Heart left ventricle (tissue), 16 donors: ENCODE measurements at regions not wholly inside any gene's neighbourhood (a gene's known extent, or its start where the extent isn't known, plus 50 kb on each side); places are given as distances from the start of the nearest gene placed in this dataset.

ENCODE experiments used
- ATAC-seq, 4 donors: fragments of 200-7000 bp; cut with Tn5 transposase; one replicate each; pipeline ENCODE4 v1.9.1; 2020 to 2022; ENCODE audit warnings: moderate library complexity in 4 of 4, mild to moderate bottlenecking in 3 of 4, moderate number of reproducible peaks in 1 of 4
- DNase-seq, 5 donors: peaks; one replicate each; pipeline ENCODE4 v3.0.0-alpha.2; 2020
- H3K27ac ChIP-seq, 12 donors: fragments of 200-600 bp; sonication (generic) in 4 of 12; one replicate each; pipeline versions ENCODE4 v1.5.0 to v1.8.0; 2016 to 2022; ENCODE audit warnings: mild to moderate bottlenecking in 2 of 12
- H3K27me3 ChIP-seq, 9 donors: fragments of 200-600 bp; sonication (generic) in 2 of 9; one replicate each; pipeline versions ENCODE4 v1.5.1 to v1.8.0; 2016 to 2022; ENCODE audit warnings: mild to moderate bottlenecking in 3 of 9
- H3K36me3 ChIP-seq, 9 donors: fragments of 200-600 bp; sonication (generic) in 2 of 9; one replicate each; pipeline versions ENCODE4 v1.5.0 to v1.8.0; 2018 to 2022; ENCODE audit warnings: mild to moderate bottlenecking in 2 of 9
- H3K4me1 ChIP-seq, 12 donors: fragments of 200-600 bp; sonication (generic) in 4 of 12; one replicate each; pipeline versions ENCODE4 v1.5.0 to v1.8.0; 2016 to 2022; ENCODE audit warnings: mild to moderate bottlenecking in 3 of 12
- H3K4me3 ChIP-seq, 12 donors: fragments of 200-600 bp; sonication (generic) in 4 of 12; one replicate each; pipeline versions ENCODE4 v1.5.0 to v1.8.0; 2017 to 2022; ENCODE audit warnings: mild to moderate bottlenecking in 9 of 12, moderate library complexity in 4 of 12
- H3K9me3 ChIP-seq, 12 donors: fragments of 200-600 bp; sonication (generic) in 4 of 12; one replicate each; pipeline versions ENCODE4 v1.5.0 to v1.8.0; 2016 to 2022; ENCODE audit warnings: mild to moderate bottlenecking in 1 of 12
- CTCF ChIP-seq, 12 donors: fragments of 200-600 bp; sonication (generic) in 4 of 12; IDR thresholded peaks; one replicate each; pipeline versions ENCODE4 v1.5.0 to v1.8.0; 2018 to 2022; ENCODE audit warnings: antibody characterized with exemption in 12 of 12, mild to moderate bottlenecking in 5 of 12
- POLR2A ChIP-seq, 2 donors: fragments of 450-650 bp; IDR thresholded peaks; one replicate each; pipeline ENCODE4 v1.6.1; 2017; ENCODE audit warnings: antibody characterized with exemption in 2 of 2, mild to moderate bottlenecking in 2 of 2, moderate library complexity in 2 of 2
- WGBS, 4 donors: extraction: QIAGEN DNeasy Blood & Tissue Kit in 2 of 4; methylation state at CpG; one replicate each; pipeline versions ENCODE4 v1.1.5 to v1.1.7; 2013 to 2018; 5-methylcytosine and 5-hydroxymethylcytosine counted together
- intact Hi-C, 10 donors: fragments of 100-400 bp; cut with DNase I; formaldehyde crosslinking; loops; one replicate each; pipeline versions ENCODE4 v1.11.1 to v1.14.2; 2022
- donor health status: ischemic (EF 13 %, LVEDD 7.1; RV severe dilation, severe dysfunction).
- donor health status: healthy with polysubstance abuse.
- donor health status: DM: no; HTN: yes; CAD: no.
- donor health status: DM: no; HTN: no; CAD: no.
- donor health status: ischemic (EF 25% LVEDD 6.9; RV normal size, moderate dysfunction).
- donor health status: ischemic (EF 25% LVEDD 5.7; RV mildly dilated, moderate dysfunction).
- donor health status: healthy.
- donor health status: DM: yes; HTN: yes; CAD: no.
- donor health status: ischemic (EF 35%, LVEDD 5.7; RV mildly dilated, moderate dysfunction).
- donor health status: nonischemic (EF 11% LVEDD 7.7; RV severe dilation, severe dysfunction).
- donor health status: DM: yes; HTN: yes; CAD: no.
- donor health status: PGD.
- donor health status: ischemic (EF 29% LVEDD 5.4; RV normal size, mild dysfunction).
- donor health status: nonischemic (EF 23%, LVEDD 6.1; RV moderate dilation, normal function).

GRCh38 chr9:2344436-2344835 lies 277.2 kb upstream of the VLDLR start:
- Histone ChIP-seq H3K4me1 (peaks cover 0 to 4% (median 0%) of the 10 kb centered on the region in 12 donors), H3K36me3 (no peaks in the 10 kb centered on the region), H3K27me3 (no peaks in the 10 kb centered on the region), H3K9me3 (peaks cover 0 to 25% (median 0%) of the 10 kb centered on the region in 12 donors), H3K4me3 (no peak overlapping the region), H3K27ac (no peak overlapping the region)
- ATAC-seq (no peak), DNase-seq (no peak)
- 93 to 98% (median 96%) methylated on average over 2 of the region's 2 CpGs for WGBS, 4 donors
- TF ChIP-seq CTCF (IDR thresholded peaks at IDR 0.05) (no peak), POLR2A (IDR thresholded peaks at IDR 0.05) (no peak)
- intact Hi-C loops, result loop anchor here in 1 of 10 donors (10.0 kb wide), 1 partner anchor 250 kb away; no protein-coding TSS in a partner anchor

- H3K36me3 ChIP-seq, result no peaks in the 10 kb centered on the region
Observed at GRCh38 chr9:2345013-2345412, 276.6 kb upstream of the VLDLR start.

DNA sequence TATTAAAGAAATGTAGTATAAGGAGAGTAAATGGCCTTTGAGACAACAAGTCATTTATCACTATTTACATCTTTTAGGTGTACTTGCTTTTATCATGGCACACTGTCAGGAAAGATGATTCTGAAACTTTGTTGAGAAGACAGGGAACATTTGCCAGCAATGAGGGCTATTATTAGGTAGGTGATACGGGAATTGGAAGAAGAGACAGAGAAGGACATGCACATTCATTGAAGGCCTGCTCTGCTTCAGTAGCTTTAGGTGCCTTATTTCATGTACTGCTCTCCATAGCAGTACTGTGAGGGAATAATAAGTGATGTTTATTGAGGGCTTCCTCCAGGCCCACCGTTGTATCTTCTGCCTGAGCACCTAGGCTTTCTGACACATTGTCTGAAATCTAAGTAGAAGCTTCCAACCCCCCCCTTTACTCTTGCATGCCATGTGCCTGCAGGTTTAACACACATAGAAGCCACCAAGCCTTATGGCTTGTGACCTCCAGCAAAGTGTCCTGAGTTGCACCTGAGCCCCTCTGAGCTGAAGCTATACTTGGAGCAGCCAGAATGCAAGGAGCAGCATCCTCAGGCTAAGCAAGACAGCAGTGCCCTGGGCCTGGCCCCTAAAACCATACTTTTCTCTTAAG lies 275.2 kb upstream of the VLDLR start:
- Histone ChIP-seq H3K36me3 (no peaks in the 10 kb centered on the region), H3K9me3 (peaks cover 0 to 25% (median 0%) of the 10 kb centered on the region in 12 donors), H3K27me3 (no peaks in the 10 kb centered on the region), H3K4me1 (peaks cover 0 to 4% (median 0%) of the 10 kb centered on the region in 12 donors), H3K27ac (no peak overlapping the region), H3K4me3 (no peak overlapping the region)
- TF ChIP-seq POLR2A (IDR thresholded peaks at IDR 0.05), result no peak
- no peak for TF ChIP-seq CTCF (IDR thresholded peaks at IDR 0.05)
- WGBS, 4 donors, result 53 to 80% (median 68%) methylated on average over 2 of the region's 2 CpGs
- intact Hi-C loops, result loop anchor here in 1 of 10 donors (10.0 kb wide), 1 partner anchor 248 kb away; no protein-coding TSS in a partner anchor
- peak in 3 of 4 donors; percentile 49 to 74 (median 54) for ATAC-seq
- no peak for DNase-seq

More at GRCh38 chr9:2345013-2345412, 276.6 kb upstream of the VLDLR start:
- ATAC-seq (no peak), DNase-seq (no peak)
- Histone ChIP-seq H3K9me3 (peaks cover 0 to 25% (median 0%) of the 10 kb centered on the region in 12 donors), H3K4me3 (no peak overlapping the region), H3K27me3 (no peaks in the 10 kb centered on the region), H3K4me1 (peaks cover 0 to 4% (median 0%) of the 10 kb centered on the region in 12 donors), H3K27ac (no peak overlapping the region)
- intact Hi-C loops, result loop anchor here in 1 of 10 donors (10.0 kb wide), 1 partner anchor 250 kb away; no protein-coding TSS in a partner anchor
- 62 to 87% (median 73%) methylated on average over 4 of the region's 4 CpGs for WGBS, 4 donors
- TF ChIP-seq CTCF (IDR thresholded peaks at IDR 0.05) (no peak), POLR2A (IDR thresholded peaks at IDR 0.05) (no peak)

DNA sequence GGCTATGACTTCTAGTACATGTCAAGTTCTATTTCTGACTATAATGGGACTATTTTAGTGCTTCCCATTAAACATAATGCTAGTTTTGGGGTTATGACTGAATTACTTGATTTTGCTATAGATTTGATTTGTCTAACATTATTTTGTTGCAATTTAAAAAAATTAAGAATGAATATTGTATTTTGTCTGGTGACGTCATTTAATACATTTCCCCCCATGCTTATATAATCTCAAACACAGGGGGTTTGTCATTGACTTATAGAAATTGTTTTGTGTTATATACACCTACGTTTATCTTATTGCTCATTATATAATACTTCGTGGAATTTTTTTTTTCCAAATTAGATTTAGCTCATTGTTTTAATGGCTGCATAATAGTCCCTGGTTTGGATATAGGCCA lies 270.3 kb upstream of the VLDLR start:
- DNase-seq (no peak), ATAC-seq (no peak)
- TF ChIP-seq CTCF (IDR thresholded peaks at IDR 0.05) (no peak), POLR2A (IDR thresholded peaks at IDR 0.05) (no peak)
- no peaks in the 10 kb centered on the region for H3K27me3 ChIP-seq
- H3K27ac ChIP-seq, result no peak overlapping the region
- WGBS, 4 donors, result 88 to 92% (median 91%) methylated on average over 3 of the region's 3 CpGs
- peaks cover 0 to 25% (median 0%) of the 10 kb centered on the region in 12 donors for H3K9me3 ChIP-seq
- peaks cover 0 to 3% (median 0%) of the 10 kb centered on the region in 12 donors for H3K4me1 ChIP-seq
- no peak overlapping the region for H3K4me3 ChIP-seq
- no peaks in the 10 kb centered on the region for H3K36me3 ChIP-seq
- intact Hi-C loops, result no loop called here
